Testis (tissue), 2 donors: ENCODE measurements at regions not wholly inside any gene's neighbourhood (a gene's known extent, or its start where the extent isn't known, plus 50 kb on each side); places are given as distances from the start of the nearest gene placed in this dataset.
"Not testable (repeated sequence)": the region's sequence is repeated elsewhere in the genome, so short reads cannot be mapped to it uniquely, and the experiment has no call there.

Source experiments
- DNase-seq: peaks from one replicate; pipeline ENCODE4 v3.0.0-alpha.2; 2019
- H3K27ac ChIP-seq, 2 donors: fragments of 200-600 bp; sonication (generic); one replicate each; pipeline ENCODE4 v1.5.1; 2019
- H3K27me3 ChIP-seq: fragments of 200-600 bp; sonication (generic); one replicate; pipeline ENCODE4 v1.5.1; 2019
- H3K36me3 ChIP-seq: fragments of 200-600 bp; sonication (generic); one replicate; pipeline ENCODE4 v1.5.1; 2017; ENCODE audit warnings: low read depth; ENCODE audit errors: missing control alignments
- H3K4me1 ChIP-seq: fragments of 200-600 bp; sonication (generic); one replicate; pipeline ENCODE4 v1.5.1; 2019
- H3K4me3 ChIP-seq, 2 donors: fragments of 200-600 bp; sonication (generic); one replicate each; pipeline ENCODE4 v1.5.1; 2017 to 2019
- H3K9me3 ChIP-seq: fragments of 200-600 bp; sonication (generic); one replicate; pipeline ENCODE4 v1.5.1; 2017
- CTCF ChIP-seq, 3 experiments: fragments of 450-650 bp in 2 of 3; fragments of 200-600 bp in 1 of 3; sonication (generic) in 1 of 3; IDR thresholded peaks; one replicate each; pipeline ENCODE4 v1.5.1; 2016 to 2019; ENCODE audit warnings: antibody characterized with exemption in 3 of 3, mild to moderate bottlenecking in 2 of 3, moderate library complexity in 1 of 3
- POLR2A ChIP-seq: fragments of 450-650 bp; IDR thresholded peaks from one replicate; pipeline ENCODE4 v1.6.1; 2017; ENCODE audit warnings: antibody characterized with exemption, mild to moderate bottlenecking, moderate library complexity
- WGBS, 2 donors: methylation state at CpG; one replicate each; pipeline ENCODE4 v1.1.5; 2018; 5-methylcytosine and 5-hydroxymethylcytosine counted together
- intact Hi-C: fragments of 100-400 bp; cut with DNase I; formaldehyde crosslinking; loops from one replicate; pipeline ENCODE4 v1.15.1; 2023; ENCODE audit warnings: low total_unique reads

- WGBS, 2 donors, result 91 to 98% methylated on average over 1 of the region's 1 CpG
- Histone ChIP-seq H3K9me3 (no peaks in the 10 kb centered on the region), H3K27me3 (no peaks in the 10 kb centered on the region), H3K27ac (no peak overlapping the region), H3K4me3 (no peak overlapping the region), H3K36me3 (no peaks in the 10 kb centered on the region), H3K4me1 (no peaks in the 10 kb centered on the region)
- TF ChIP-seq CTCF (IDR thresholded peaks at IDR 0.05) (no peak), POLR2A (no peak)
- no peak for DNase-seq
- intact Hi-C loops, result no loop called here
These were observed 67.7 kb upstream of the SPTLC3 start for GRCh38 chr20:12941025-12941424.

GRCh38 chr20:12942123-12942522 is 66.6 kb upstream of the SPTLC3 start:
- no peak for DNase-seq
- TF ChIP-seq CTCF (IDR thresholded peaks at IDR 0.05) (no peak), POLR2A (no peak)
- intact Hi-C loops, result no loop called here
- no peak overlapping the region for H3K4me3 ChIP-seq
- no peak overlapping the region for H3K27ac ChIP-seq
- no peaks in the 10 kb centered on the region for H3K4me1 ChIP-seq
- WGBS, 2 donors, result 50 to 93% methylated on average over 2 of the region's 2 CpGs
- no peaks in the 10 kb centered on the region for H3K27me3 ChIP-seq
- H3K9me3 ChIP-seq, result no peaks in the 10 kb centered on the region
- H3K36me3 ChIP-seq, result no peaks in the 10 kb centered on the region

- H3K4me3 ChIP-seq, result no peak overlapping the region
- intact Hi-C loops, result no loop called here
- H3K9me3 ChIP-seq, result no peaks in the 10 kb centered on the region
- H3K36me3 ChIP-seq, result no peaks in the 10 kb centered on the region
- TF ChIP-seq CTCF (IDR thresholded peaks at IDR 0.05) (no peak), POLR2A (no peak)
- no peaks in the 10 kb centered on the region for H3K4me1 ChIP-seq
- no peak for DNase-seq
- H3K27ac ChIP-seq, result no peak overlapping the region
- H3K27me3 ChIP-seq, result no peaks in the 10 kb centered on the region
These were observed 62.0 kb upstream of the SPTLC3 start for GRCh38 chr20:12946789-12947188.

GRCh38 chr20:12947691-12948090 is 61.1 kb upstream of the SPTLC3 start:
- H3K4me3 ChIP-seq, result no peak overlapping the region
- TF ChIP-seq POLR2A (no peak), CTCF (IDR thresholded peaks at IDR 0.05) (no peak)
- no peaks in the 10 kb centered on the region for H3K36me3 ChIP-seq
- H3K4me1 ChIP-seq, result no peaks in the 10 kb centered on the region
- DNase-seq, result no peak
- no peaks in the 10 kb centered on the region for H3K9me3 ChIP-seq
- no peak overlapping the region for H3K27ac ChIP-seq
- 84 to 92% methylated on average over 3 of the region's 3 CpGs for WGBS, 2 donors
- H3K27me3 ChIP-seq, result no peaks in the 10 kb centered on the region
- intact Hi-C loops, result no loop called here

GRCh38 chr20:12949429-12949980 is 59.3 kb upstream of the SPTLC3 start:
- Histone ChIP-seq H3K4me3 (no peak overlapping the region), H3K27ac (no peak overlapping the region), H3K36me3 (no peaks in the 10 kb centered on the region), H3K9me3 (no peaks in the 10 kb centered on the region), H3K27me3 (no peaks in the 10 kb centered on the region), H3K4me1 (no peaks in the 10 kb centered on the region)
- 67 to 74% methylated on average over 4 of the region's 4 CpGs for WGBS, 2 donors
- no peak for DNase-seq
- TF ChIP-seq CTCF (IDR thresholded peaks at IDR 0.05) (no peak), POLR2A (no peak)
- intact Hi-C loops, result no loop called here

GRCh38 chr20:12954254-12954653 is 54.5 kb upstream of the SPTLC3 start:
- DNase-seq, H3K9me3 ChIP-seq, H3K4me1 ChIP-seq, H3K27ac ChIP-seq, H3K36me3 ChIP-seq, H3K4me3 ChIP-seq, intact Hi-C loops, H3K27me3 ChIP-seq: not testable (repeated sequence)
